ENCODE measurements at regions not wholly inside any gene's neighbourhood (a gene's known extent, or its start where the extent isn't known, plus 50 kb on each side); places are given as distances from the start of the nearest gene placed in this dataset.

GRCh38 chr2:195404651-195405050, 252.4 kb upstream of the SLC39A10 start:
- no peak for DNase-seq

DNA sequence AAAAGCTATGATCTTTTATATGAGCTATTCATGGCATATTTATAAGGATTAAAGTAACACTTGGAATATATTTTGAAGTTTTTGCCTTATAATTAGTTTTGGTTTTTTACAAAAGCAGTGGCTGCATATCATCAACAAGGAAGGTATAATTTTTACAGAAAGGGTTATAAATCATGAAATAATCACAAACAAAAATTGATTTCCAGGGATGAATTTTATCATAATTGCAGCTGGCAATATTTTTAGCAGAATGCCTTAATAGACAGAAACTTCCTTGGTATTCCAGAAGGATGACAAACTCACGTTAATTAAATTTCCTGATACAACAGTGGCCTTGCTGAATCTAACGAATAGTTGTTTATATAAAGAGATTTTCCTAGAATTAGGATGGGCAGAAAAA, 260.5 kb upstream of the SLC39A10 start:
- DNase-seq = no peak

- DNase-seq = no peak
Measured at GRCh38 chr2:195395362-195395761, 261.7 kb upstream of the SLC39A10 start.

GRCh38 chr2:195392446-195393336, 264.3 kb upstream of the SLC39A10 start:
- DNase-seq = no peak

GRCh38 chr2:195390686-195391321, 266.2 kb upstream of the SLC39A10 start:
- DNase-seq = no peak

GRCh38 chr2:195388028-195388427, 269.0 kb upstream of the SLC39A10 start:
- no peak for DNase-seq

DNA sequence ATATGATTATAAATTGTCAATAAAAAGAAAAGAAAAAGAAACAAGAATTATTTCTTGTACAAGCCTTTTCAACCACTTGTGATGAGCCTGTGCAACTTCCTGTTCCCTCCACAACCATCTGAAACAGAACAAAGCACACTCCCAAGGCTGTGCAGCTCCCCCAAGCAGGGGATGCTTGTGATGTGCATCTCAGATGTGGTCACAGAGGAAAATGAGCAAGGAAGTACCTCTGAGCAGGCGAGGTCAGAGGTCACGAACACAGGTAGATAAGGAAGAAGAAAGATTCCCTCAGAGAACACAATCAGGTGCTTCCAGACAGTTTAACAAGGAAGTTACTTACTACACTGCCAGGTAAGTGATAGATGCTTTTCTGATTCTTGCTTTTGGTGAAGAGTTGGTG, 274.8 kb upstream of the SLC39A10 start:
- peak; percentile 15 for DNase-seq

- DNase-seq = no peak
Measured at GRCh38 chr2:195370167-195370943, 286.7 kb upstream of the SLC39A10 start.

- DNase-seq = no peak
Measured at GRCh38 chr2:195369218-195369587, 287.8 kb upstream of the SLC39A10 start.

- DNase-seq = no peak
Measured at GRCh38 chr2:195368249-195369217, 288.5 kb upstream of the SLC39A10 start.

DNA sequence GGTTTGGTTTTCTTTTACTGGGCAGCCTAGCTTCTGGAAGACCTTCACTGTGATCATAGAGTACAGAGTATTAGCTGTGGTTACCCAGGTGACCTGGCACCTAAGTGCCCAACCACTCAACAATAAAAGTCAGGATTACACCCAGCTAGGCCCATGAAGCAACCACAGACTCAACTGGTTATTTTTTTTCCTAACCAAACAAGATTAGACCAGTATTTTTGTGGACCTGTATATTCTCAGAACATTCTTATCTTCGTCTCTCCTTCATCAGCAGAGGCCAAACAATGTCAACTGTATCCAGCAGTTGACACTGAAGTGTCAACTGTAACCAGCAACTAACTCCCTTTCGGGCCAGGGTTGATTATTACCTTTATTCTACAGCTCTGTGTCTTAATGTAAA, 289.2 kb upstream of the SLC39A10 start:
- no peak for DNase-seq

- no peak for DNase-seq
Measured at GRCh38 chr2:195364015-195364965, 292.7 kb upstream of the SLC39A10 start.

DNA sequence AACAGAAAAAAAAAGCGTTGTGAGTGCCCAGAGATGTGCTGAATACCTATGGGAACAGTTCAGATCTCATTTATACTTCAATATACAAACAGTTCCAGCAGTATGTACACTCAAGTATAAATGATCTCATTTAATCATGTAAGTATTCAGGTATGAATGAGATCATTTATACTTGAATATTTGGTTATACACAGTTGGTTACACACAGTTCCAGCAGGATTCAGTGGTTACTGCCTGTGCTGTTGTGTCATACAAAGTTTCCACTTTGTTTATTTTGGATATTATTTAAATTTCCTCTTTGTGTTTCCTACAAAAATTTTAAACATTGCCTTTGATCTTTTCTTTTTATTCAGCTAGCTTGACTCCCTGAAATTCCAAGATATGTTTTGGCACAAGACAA, 293.5 kb upstream of the SLC39A10 start:
- no peak for DNase-seq

- no peak for DNase-seq
Measured at GRCh38 chr2:195360242-195360641, 296.8 kb upstream of the SLC39A10 start.

GRCh38 chr2:195359043-195359735, 297.8 kb upstream of the SLC39A10 start:
- DNase-seq = no peak

DNA sequence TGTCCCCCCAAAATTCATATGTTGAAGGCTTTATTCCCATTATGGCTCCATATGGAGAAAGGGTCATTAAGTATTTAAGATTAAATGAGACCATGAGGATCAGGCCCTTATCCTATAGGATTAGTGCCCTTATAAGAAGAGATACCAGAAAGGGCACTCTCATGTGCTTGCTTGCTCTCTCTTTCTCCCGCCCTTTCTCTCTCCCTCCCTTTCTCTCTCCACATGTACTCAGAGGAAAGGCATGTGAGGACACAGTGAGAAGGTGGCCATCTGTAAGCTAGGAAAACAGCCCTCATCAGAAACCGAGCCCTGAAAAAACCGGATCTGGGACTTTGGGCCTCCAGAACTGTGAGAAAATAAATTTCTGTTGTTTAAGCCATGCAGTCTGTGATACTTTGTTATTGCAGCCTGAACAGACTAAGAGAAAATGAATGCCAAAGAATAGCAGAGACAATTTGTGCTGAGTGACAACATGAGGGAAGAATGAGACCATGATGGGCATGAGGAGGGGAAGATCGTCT, 300.0 kb upstream of the SLC39A10 start:
- DNase-seq = no peak

DNA sequence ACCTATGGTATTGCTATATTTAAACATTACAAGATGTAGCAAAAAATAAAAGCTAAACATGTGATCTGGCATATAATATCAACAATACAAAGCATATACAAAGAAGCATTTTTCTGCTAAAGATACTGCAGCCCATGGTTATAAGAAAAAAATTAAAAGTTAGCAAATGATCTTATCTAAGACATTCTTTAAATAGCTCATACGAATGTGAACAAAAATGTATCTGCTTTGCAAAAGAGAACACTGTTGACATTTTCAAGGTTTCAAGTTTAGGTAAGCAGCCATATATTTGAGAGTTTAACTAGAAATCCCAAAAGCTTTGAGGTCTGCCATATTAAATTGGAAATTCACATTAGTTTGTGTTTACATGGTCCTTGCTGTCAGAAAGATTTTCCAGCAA, 301.0 kb upstream of the SLC39A10 start:
- no peak for DNase-seq

GRCh38 chr2:195352581-195352980, 304.4 kb upstream of the SLC39A10 start:
- DNase-seq = no peak

DNA sequence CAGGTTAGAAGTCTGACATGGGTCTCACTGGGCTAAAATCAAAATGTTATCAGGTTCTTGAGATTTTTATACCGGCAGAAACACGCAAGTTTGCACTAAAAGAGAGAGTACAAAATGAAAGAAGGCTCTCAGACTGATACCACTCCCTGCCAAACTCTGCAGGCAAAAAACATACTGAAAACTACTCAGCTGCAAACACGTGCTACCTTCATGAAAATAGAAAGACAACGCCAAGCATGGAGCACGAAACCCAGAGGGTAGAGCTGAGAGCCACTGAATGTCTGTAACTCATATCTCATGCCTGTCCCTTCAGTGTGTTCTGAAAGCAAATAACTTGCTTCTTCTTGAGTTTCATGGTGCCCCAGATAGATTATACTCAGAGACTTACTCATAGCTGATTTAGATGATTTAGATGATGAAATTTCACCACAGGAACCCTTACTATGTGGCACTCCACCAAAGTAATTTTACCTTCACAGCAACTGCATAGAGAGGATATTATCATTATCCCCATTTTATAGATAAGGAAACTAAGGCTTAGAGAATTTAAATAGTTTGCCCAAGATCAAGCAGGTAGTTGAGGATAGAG, 313.0 kb upstream of the SLC39A10 start:
- DNase-seq = no peak

DNA sequence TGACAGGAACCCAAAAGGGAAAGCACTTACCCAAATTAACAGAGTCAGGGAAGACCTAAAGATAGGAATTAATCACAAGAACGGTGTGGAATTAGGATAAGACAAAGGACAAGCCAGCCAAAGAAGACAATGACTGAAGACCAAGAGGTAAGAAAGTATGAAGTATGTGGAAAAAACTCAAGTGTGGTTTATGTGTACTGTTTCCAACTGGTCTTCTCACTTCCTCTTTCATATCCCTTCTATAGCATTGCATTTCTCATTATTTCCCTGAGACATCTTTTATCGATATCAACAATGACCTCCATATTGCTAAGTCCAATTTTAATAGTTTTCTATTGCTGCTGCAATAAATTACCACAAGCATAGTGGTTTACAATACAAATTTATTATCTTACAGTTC, 313.5 kb upstream of the SLC39A10 start:
- no peak for DNase-seq
